ENCODE measurements at regions not wholly inside any gene's neighbourhood (a gene's known extent, or its start where the extent isn't known, plus 50 kb on each side); places are given as distances from the start of the nearest gene placed in this dataset.
A peak's percentile ranks its signal among the peaks of the same experiment; 100 is the strongest.

DNA sequence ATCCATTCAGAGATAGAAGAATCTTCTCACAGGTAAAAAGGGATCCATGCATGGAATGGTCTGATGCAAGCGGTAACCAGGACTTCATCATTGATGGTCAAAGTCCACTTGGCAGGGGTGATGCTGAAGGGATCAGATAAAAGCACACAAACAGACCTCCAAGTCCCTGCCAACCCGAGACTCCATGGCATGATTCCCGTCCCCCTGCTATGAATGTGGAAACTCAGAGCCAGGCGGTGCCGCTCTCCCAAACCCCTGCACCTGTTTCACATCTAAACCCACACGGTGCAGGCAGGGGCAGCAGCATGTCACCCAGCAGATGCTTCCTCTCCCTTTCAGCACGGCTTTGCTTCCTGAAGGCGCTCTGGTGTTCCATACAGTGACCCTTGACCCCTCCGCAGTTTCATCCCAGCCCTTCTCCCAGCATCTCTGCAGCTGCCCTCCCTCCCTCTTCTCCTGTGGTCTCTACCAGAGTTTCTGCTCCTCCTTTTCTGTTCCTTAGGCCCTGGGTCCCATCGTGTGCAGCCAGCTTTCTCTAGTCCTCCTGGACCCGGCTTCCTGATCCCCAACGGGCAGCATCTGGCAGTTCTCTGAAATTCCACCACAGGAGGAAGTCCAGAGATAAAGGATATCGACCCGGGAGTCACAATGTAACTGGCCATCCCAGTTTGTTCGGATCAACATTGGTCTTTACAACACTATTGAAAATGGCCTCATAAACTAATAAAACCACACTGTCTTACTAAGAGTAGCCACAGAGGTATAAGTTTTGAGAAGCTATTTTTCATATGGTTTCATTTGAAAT is 235.0 kb downstream of the TTLL2 start (continued):
- TF ChIP-seq, protein P1, sequence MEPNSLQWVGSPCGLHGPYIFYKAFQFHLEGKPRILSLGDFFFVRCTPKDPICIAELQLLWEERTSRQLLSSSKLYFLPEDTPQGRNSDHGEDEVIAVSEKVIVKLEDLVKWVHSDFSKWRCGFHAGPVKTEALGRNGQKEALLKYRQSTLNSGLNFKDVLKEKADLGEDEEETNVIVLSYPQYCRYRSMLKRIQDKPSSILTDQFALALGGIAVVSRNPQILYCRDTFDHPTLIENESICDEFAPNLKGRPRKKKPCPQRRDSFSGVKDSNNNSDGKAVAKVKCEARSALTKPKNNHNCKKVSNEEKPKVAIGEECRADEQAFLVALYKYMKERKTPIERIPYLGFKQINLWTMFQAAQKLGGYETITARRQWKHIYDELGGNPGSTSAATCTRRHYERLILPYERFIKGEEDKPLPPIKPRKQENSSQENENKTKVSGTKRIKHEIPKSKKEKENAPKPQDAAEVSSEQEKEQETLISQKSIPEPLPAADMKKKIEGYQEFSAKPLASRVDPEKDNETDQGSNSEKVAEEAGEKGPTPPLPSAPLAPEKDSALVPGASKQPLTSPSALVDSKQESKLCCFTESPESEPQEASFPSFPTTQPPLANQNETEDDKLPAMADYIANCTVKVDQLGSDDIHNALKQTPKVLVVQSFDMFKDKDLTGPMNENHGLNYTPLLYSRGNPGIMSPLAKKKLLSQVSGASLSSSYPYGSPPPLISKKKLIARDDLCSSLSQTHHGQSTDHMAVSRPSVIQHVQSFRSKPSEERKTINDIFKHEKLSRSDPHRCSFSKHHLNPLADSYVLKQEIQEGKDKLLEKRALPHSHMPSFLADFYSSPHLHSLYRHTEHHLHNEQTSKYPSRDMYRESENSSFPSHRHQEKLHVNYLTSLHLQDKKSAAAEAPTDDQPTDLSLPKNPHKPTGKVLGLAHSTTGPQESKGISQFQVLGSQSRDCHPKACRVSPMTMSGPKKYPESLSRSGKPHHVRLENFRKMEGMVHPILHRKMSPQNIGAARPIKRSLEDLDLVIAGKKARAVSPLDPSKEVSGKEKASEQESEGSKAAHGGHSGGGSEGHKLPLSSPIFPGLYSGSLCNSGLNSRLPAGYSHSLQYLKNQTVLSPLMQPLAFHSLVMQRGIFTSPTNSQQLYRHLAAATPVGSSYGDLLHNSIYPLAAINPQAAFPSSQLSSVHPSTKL (CRISPR knock-in tag; IDR thresholded peaks at IDR 0.05), result peak; percentile 89
- no peak for TF ChIP-seq ZNF329 (CRISPR knock-in tag; IDR thresholded peaks at IDR 0.05; ENCODE audit: low read depth)
- TF ChIP-seq KDM4B (CRISPR knock-in tag; IDR thresholded peaks at IDR 0.05), result peak; percentile 59; the same call in 1 of the 2 replicates
- TF ChIP-seq FOXO1 (CRISPR knock-in tag; IDR thresholded peaks at IDR 0.05), result peak; percentile 63
- TF ChIP-seq, protein P2, sequence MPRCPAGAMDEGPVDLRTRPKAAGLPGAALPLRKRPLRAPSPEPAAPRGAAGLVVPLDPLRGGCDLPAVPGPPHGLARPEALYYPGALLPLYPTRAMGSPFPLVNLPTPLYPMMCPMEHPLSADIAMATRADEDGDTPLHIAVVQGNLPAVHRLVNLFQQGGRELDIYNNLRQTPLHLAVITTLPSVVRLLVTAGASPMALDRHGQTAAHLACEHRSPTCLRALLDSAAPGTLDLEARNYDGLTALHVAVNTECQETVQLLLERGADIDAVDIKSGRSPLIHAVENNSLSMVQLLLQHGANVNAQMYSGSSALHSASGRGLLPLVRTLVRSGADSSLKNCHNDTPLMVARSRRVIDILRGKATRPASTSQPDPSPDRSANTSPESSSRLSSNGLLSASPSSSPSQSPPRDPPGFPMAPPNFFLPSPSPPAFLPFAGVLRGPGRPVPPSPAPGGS (CRISPR knock-in tag; IDR thresholded peaks at IDR 0.05), result no peak
- no peak; the same call in 1 of the 2 replicates for TF ChIP-seq KDM5A (IDR thresholded peaks at IDR 0.05; ENCODE audit: borderline replicate concordance, low read length)
- peak; percentile 87 for TF ChIP-seq NCOR1 (IDR thresholded peaks at IDR 0.05; ENCODE audit: borderline replicate concordance, low read length)
- no peak for TF ChIP-seq U2AF2 (IDR thresholded peaks at IDR 0.05; ENCODE audit: low read depth, low read length)
- TF ChIP-seq, protein P3, sequence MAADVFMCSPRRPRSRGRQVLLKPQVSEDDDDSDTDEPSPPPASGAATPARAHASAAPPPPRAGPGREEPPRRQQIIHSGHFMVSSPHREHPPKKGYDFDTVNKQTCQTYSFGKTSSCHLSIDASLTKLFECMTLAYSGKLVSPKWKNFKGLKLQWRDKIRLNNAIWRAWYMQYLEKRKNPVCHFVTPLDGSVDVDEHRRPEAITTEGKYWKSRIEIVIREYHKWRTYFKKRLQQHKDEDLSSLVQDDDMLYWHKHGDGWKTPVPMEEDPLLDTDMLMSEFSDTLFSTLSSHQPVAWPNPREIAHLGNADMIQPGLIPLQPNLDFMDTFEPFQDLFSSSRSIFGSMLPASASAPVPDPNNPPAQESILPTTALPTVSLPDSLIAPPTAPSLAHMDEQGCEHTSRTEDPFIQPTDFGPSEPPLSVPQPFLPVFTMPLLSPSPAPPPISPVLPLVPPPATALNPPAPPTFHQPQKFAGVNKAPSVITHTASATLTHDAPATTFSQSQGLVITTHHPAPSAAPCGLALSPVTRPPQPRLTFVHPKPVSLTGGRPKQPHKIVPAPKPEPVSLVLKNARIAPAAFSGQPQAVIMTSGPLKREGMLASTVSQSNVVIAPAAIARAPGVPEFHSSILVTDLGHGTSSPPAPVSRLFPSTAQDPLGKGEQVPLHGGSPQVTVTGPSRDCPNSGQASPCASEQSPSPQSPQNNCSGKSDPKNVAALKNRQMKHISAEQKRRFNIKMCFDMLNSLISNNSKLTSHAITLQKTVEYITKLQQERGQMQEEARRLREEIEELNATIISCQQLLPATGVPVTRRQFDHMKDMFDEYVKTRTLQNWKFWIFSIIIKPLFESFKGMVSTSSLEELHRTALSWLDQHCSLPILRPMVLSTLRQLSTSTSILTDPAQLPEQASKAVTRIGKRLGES (CRISPR knock-in tag; IDR thresholded peaks at IDR 0.05; ENCODE audit: borderline replicate concordance), result 0 out of 2 replicates have a peak, but pooled peaks have one; percentile 10
- no peak for TF ChIP-seq MAFK (conservative IDR thresholded peaks at IDR 0.05 in 1 of 2, IDR thresholded peaks at IDR 0.05 in 1 of 2; ENCODE audit: low read length in 2 of 2)
- TF ChIP-seq TBX2 (CRISPR knock-in tag; IDR thresholded peaks at IDR 0.05; ENCODE audit: borderline replicate concordance), result peak; percentile 69
- TF ChIP-seq SMAD9 (CRISPR knock-in tag; IDR thresholded peaks at IDR 0.05), result no peak
- TF ChIP-seq, protein P4, sequence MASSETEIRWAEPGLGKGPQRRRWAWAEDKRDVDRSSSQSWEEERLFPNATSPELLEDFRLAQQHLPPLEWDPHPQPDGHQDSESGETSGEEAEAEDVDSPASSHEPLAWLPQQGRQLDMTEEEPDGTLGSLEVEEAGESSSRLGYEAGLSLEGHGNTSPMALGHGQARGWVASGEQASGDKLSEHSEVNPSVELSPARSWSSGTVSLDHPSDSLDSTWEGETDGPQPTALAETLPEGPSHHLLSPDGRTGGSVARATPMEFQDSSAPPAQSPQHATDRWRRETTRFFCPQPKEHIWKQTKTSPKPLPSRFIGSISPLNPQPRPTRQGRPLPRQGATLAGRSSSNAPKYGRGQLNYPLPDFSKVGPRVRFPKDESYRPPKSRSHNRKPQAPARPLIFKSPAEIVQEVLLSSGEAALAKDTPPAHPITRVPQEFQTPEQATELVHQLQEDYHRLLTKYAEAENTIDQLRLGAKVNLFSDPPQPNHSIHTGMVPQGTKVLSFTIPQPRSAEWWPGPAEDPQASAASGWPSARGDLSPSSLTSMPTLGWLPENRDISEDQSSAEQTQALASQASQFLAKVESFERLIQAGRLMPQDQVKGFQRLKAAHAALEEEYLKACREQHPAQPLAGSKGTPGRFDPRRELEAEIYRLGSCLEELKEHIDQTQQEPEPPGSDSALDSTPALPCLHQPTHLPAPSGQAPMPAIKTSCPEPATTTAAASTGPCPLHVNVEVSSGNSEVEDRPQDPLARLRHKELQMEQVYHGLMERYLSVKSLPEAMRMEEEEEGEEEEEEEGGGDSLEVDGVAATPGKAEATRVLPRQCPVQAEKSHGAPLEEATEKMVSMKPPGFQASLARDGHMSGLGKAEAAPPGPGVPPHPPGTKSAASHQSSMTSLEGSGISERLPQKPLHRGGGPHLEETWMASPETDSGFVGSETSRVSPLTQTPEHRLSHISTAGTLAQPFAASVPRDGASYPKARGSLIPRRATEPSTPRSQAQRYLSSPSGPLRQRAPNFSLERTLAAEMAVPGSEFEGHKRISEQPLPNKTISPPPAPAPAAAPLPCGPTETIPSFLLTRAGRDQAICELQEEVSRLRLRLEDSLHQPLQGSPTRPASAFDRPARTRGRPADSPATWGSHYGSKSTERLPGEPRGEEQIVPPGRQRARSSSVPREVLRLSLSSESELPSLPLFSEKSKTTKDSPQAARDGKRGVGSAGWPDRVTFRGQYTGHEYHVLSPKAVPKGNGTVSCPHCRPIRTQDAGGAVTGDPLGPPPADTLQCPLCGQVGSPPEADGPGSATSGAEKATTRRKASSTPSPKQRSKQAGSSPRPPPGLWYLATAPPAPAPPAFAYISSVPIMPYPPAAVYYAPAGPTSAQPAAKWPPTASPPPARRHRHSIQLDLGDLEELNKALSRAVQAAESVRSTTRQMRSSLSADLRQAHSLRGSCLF (CRISPR knock-in tag; IDR thresholded peaks at IDR 0.05; ENCODE audit: borderline replicate concordance), result 0 out of 2 replicates have a peak, but pooled peaks have one; percentile 22
- TF ChIP-seq RFX5 (IDR thresholded peaks at IDR 0.05; ENCODE audit: low read depth, low read length), result no peak
- TF ChIP-seq ZNF720 (CRISPR knock-in tag; IDR thresholded peaks at IDR 0.05), result no peak
- TF ChIP-seq CCDC6 (CRISPR knock-in tag; IDR thresholded peaks at IDR 0.05), result no peak
